HepG2 (cell line): ENCODE measurements at regions not wholly inside any gene's neighbourhood (a gene's known extent, or its start where the extent isn't known, plus 50 kb on each side); places are given as distances from the start of the nearest gene placed in this dataset.

ENCODE experiments used
- ATAC-seq: fragments of 200-7000 bp; cut with Tn5 transposase; 3 replicates; pipeline ENCODE4 v1.9.1; 2020; ENCODE audit warnings: mild to moderate bottlenecking, moderate library complexity
- BruUV-seq: library from RNA; stranded (reverse); fragments of 400-500 nt; replicated peaks from 2 replicates; lab custom pipeline; 2021; lab: Mats Ljungman, UMichigan
- CTCF ChIA-PET: fragments of 300-600 bp; formaldehyde crosslinking; extraction: SDS; loops from one replicate; lab custom pipeline; 2021; ENCODE audit warnings: low total read pairs, inconsistent platforms, low intra/inter-chr PET ratio; lab: Yijun Ruan, JAX
- POLR2A ChIA-PET: fragments of 350-600 bp; sonication (Branson Sonifier 250); formaldehyde crosslinking; loops from one replicate; lab custom pipeline; 2020; ENCODE audit warnings: antibody characterized with exemption, inconsistent platforms; lab: Yijun Ruan, JAX
- DNase-seq: peaks from one replicate; pipeline ENCODE4 v3.0.0-alpha.2; 2015; ENCODE audit warnings: low spot score
- FAIRE-seq: peaks from 3 replicates; lab custom pipeline; 2011; peaks lifted over from hg19 to GRCh38; lab: Jason Lieb, UNC
- H2AFZ ChIP-seq: one replicate; pipeline ENCODE4 v1.6.1; 2011; ENCODE audit warnings: low read length, inconsistent platforms
- H3K27ac ChIP-seq: fragments of 300-600 bp; 3 replicates; pipeline ENCODE4 v1.8.0; 2011; ENCODE audit warnings: mixed run types, mild to moderate bottlenecking, mixed read lengths, low read length, inconsistent platforms; ENCODE audit not compliant: insufficient read depth; ENCODE audit errors: extremely low read length
- H3K27me3 ChIP-seq, 2 experiments: fragments of 200-600 bp in 1 of 2; 2 replicates in 1 of 2; 3 replicates in 1 of 2; pipeline versions ENCODE4 v1.6.0 to v1.8.0; 2011; ENCODE audit warnings: low read length in 2 of 2, mild to moderate bottlenecking in 2 of 2, moderate library complexity in 2 of 2, inconsistent platforms in 1 of 2; ENCODE audit not compliant: insufficient read depth in 2 of 2, control insufficient read depth in 1 of 2
- H3K36me3 ChIP-seq, 2 experiments: fragments of 200-600 bp in 1 of 2; replicated peaks in 1 of 2; 2 replicates in 1 of 2; 3 replicates in 1 of 2; pipeline versions ENCODE4 v1.5.1 to v1.8.0; 2011; ENCODE audit warnings: low read length in 2 of 2, inconsistent platforms in 1 of 2; ENCODE audit not compliant: insufficient read depth in 2 of 2, control insufficient read depth in 1 of 2
- H3K4me1 ChIP-seq: 2 replicates; pipeline ENCODE4 v1.5.1; 2012; ENCODE audit warnings: low read length, inconsistent platforms; ENCODE audit not compliant: insufficient read depth
- H3K4me2 ChIP-seq: 2 replicates; pipeline ENCODE4 v1.6.0; 2011; ENCODE audit warnings: low read depth, low read length, inconsistent platforms
- H3K4me3 ChIP-seq, 3 experiments: fragments of 200-600 bp in 1 of 3; sonication (generic), shearing (Covaris generic) in 1 of 3; replicated peaks in 1 of 3; 2 replicates each; pipeline ENCODE4 v1.5.1; 2011 to 2016; ENCODE audit warnings: low read length in 3 of 3, inconsistent platforms in 2 of 3, low read depth in 2 of 3, mild to moderate bottlenecking in 2 of 3, control low read depth in 1 of 3, mixed read lengths in 1 of 3; ENCODE audit not compliant: insufficient read depth in 1 of 3
- H3K79me2 ChIP-seq: one replicate; pipeline ENCODE4 v1.6.1; 2011; ENCODE audit warnings: low read length, inconsistent platforms; ENCODE audit not compliant: insufficient read depth
- H3K9ac ChIP-seq: 2 replicates; pipeline ENCODE4 v1.6.0; 2011; ENCODE audit warnings: mild to moderate bottlenecking, low read depth, low read length, inconsistent platforms; ENCODE audit not compliant: insufficient read depth
- H3K9me3 ChIP-seq: 2 replicates; pipeline ENCODE4 v1.5.1; 2012; ENCODE audit warnings: mild to moderate bottlenecking, low read length
- H4K20me1 ChIP-seq: 2 replicates; pipeline ENCODE4 v1.6.0; 2011; ENCODE audit warnings: inconsistent platforms, mild to moderate bottlenecking, low read length, moderate library complexity; ENCODE audit not compliant: insufficient read depth
- GFI1 ChIP-seq: sonication (generic); formaldehyde crosslinking; IDR thresholded peaks from 2 replicates; pipeline ENCODE4 v1.5.0; 2020; ENCODE audit warnings: missing genetic modification reagents, mild to moderate bottlenecking, borderline replicate concordance
- WGBS: methylation state at CpG from one replicate; pipeline ENCODE4 v1.1.6; 2017; ENCODE audit warnings: low lambda C conversion rate; 5-methylcytosine and 5-hydroxymethylcytosine counted together
- in situ Hi-C: cut with HindIII; loops from 2 replicates; pipeline ENCODE4 v1.10.0; 2017; ENCODE audit warnings: low pct_unique_long_range_greater_than_20kb; ENCODE audit not compliant: extremely low pct_ligation_motif_present
- intact Hi-C: fragments of 100-400 bp; cut with micrococcal nuclease; formaldehyde crosslinking; loops from one replicate; pipeline ENCODE4 v1.10.0; 2022; ENCODE audit not compliant: unreplicated experiment
- TF ChIP-seq, protein P1 (sequence below): sonication (generic); formaldehyde crosslinking; IDR thresholded peaks from 2 replicates; pipeline ENCODE4 v1.4.0; 2020; ENCODE audit warnings: mild to moderate bottlenecking, missing genetic modification reagents
- TF ChIP-seq, protein P2 (sequence below): sonication (generic); formaldehyde crosslinking; IDR thresholded peaks from 2 replicates; pipeline ENCODE4 v1.5.1; 2020; ENCODE audit warnings: missing genetic modification reagents, mild to moderate bottlenecking, borderline replicate concordance
- TF ChIP-seq, protein P3 (sequence below), 2 experiments: sonication (generic) in 1 of 2; formaldehyde crosslinking in 1 of 2; IDR thresholded peaks; 2 replicates each; pipeline versions ENCODE4 v1.5.1 to v1.6.1; 2011 to 2020; ENCODE audit warnings: borderline replicate concordance in 1 of 2, low read depth in 1 of 2, low read length in 1 of 2, mild to moderate bottlenecking in 1 of 2, missing genetic modification reagents in 1 of 2, moderate library complexity in 1 of 2

DNA sequence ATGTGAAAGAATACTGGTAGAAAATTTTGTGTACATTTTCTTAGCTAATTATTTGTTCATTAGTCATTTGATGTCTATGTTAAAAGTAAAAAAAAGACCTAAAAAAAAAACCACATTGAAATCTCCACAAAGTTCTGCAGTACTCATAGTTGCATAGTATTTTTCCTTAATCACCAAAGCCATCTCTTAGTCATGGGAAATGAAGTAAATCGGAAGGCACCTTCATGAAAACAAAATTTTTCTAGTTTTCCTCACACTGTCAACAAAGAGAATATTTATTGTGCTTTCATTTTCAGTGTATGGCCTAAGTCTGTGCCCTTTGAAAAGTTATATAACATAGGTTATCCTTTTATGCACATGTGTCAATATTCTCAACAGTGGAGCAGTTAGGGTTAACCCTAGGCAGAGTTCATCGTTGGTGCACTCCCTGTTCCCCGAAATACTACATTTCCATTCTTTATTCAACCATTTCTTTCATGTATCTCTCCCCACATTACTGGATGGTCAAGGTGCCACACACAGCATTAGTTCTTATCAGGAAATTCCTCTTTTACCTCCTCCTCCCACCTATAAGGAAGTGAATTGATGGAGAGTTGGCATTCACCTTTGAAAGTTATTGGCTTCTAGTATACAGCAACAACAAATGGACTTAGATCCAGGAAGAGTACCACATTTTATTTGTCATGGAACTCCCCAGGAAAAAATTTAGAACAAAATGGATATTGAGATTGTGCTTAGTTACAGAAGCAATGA, 93.1 kb downstream of the NUDT12 start:
- in situ Hi-C loops, result no loop called here
- TF ChIP-seq, protein P1, sequence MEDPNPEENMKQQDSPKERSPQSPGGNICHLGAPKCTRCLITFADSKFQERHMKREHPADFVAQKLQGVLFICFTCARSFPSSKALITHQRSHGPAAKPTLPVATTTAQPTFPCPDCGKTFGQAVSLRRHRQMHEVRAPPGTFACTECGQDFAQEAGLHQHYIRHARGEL, result no peak
- TF ChIP-seq, protein P2, sequence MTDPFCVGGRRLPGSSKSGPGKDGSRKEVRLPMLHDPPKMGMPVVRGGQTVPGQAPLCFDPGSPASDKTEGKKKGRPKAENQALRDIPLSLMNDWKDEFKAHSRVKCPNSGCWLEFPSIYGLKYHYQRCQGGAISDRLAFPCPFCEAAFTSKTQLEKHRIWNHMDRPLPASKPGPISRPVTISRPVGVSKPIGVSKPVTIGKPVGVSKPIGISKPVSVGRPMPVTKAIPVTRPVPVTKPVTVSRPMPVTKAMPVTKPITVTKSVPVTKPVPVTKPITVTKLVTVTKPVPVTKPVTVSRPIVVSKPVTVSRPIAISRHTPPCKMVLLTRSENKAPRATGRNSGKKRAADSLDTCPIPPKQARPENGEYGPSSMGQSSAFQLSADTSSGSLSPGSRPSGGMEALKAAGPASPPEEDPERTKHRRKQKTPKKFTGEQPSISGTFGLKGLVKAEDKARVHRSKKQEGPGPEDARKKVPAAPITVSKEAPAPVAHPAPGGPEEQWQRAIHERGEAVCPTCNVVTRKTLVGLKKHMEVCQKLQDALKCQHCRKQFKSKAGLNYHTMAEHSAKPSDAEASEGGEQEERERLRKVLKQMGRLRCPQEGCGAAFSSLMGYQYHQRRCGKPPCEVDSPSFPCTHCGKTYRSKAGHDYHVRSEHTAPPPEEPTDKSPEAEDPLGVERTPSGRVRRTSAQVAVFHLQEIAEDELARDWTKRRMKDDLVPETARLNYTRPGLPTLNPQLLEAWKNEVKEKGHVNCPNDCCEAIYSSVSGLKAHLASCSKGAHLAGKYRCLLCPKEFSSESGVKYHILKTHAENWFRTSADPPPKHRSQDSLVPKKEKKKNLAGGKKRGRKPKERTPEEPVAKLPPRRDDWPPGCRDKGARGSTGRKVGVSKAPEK (CRISPR knock-in tag), result no peak
- no peak for TF ChIP-seq GFI1 (CRISPR knock-in tag)
- TF ChIP-seq, all 625 proteins: peak for 0
- Histone ChIP-seq H3K4me1 (no peaks in the 10 kb centered on the region), H4K20me1 (no peaks in the 10 kb centered on the region), H3K27ac (no peak overlapping the region), H3K27me3 (no peaks in the 10 kb centered on the region), H3K9ac (no peak overlapping the region), H3K79me2 (no peaks in the 10 kb centered on the region), H3K36me3 (no peaks in the 10 kb centered on the region), H3K4me3 (no peak overlapping the region), H3K4me2 (no peak overlapping the region), H3K9me3 (no peaks in the 10 kb centered on the region), H2AFZ (no peak overlapping the region)
- DNase-seq, result no peak
- POLR2A ChIA-PET, result no interaction called here
- intact Hi-C loops, result no loop called here
- FAIRE-seq, result no peak
- no TSS peak for BruUV-seq
- 0% methylated on average over 3 of the region's 3 CpGs for WGBS
- no peak for ATAC-seq
- CTCF ChIA-PET, result no interaction called here

DNA sequence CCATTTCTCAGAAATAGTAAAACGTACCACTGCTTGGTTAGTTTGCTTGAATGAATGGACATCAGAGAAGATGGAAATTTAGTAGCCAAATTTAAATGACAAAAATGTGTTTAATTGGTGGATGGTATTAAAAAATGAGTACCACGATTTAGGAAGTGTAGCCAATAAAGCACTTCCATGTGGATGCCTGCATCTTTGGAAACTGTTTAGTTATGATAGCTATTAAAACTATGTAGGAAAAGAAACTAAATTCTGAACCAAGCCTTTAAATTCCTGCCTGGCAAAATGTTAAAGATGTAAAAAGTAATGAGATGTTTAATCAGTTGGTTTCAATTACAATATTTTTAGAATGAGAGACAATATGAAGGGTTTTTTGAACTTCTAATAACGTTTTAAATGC, 94.8 kb downstream of the NUDT12 start:
- Histone ChIP-seq H3K9ac (no peak overlapping the region), H3K4me2 (no peak overlapping the region), H3K36me3 (no peaks in the 10 kb centered on the region), H3K27me3 (no peaks in the 10 kb centered on the region), H3K27ac (no peak overlapping the region), H3K4me3 (no peak overlapping the region), H4K20me1 (no peaks in the 10 kb centered on the region), H2AFZ (no peak overlapping the region), H3K4me1 (no peaks in the 10 kb centered on the region), H3K9me3 (no peaks in the 10 kb centered on the region), H3K79me2 (no peaks in the 10 kb centered on the region)
- TF ChIP-seq, protein P3, sequence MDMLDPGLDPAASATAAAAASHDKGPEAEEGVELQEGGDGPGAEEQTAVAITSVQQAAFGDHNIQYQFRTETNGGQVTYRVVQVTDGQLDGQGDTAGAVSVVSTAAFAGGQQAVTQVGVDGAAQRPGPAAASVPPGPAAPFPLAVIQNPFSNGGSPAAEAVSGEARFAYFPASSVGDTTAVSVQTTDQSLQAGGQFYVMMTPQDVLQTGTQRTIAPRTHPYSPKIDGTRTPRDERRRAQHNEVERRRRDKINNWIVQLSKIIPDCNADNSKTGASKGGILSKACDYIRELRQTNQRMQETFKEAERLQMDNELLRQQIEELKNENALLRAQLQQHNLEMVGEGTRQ (IDR thresholded peaks at IDR 0.05; ENCODE audit: low read depth, low read length), result no peak
- TF ChIP-seq, protein P3 (CRISPR knock-in tag; IDR thresholded peaks at IDR 0.05; ENCODE audit: borderline replicate concordance), result no peak
- intact Hi-C loops, result no loop called here
- under 1% methylated on average over 3 of the region's 3 CpGs for WGBS
- ChIA-PET CTCF (no interaction called here), POLR2A (no interaction called here)
- FAIRE-seq (no peak), DNase-seq (no peak), ATAC-seq (no peak)
- in situ Hi-C loops, result no loop called here
- no TSS peak for BruUV-seq
